HCT116 (cell line): ENCODE measurements at regions not wholly inside any gene's neighbourhood (a gene's known extent, or its start where the extent isn't known, plus 50 kb on each side); places are given as distances from the start of the nearest gene placed in this dataset.

Experiments used
- ATAC-seq: fragments of 200-7000 bp; cut with Tn5 transposase; 2 replicates; pipeline ENCODE4 v1.9.1; 2020; ENCODE audit warnings: mild to moderate bottlenecking, moderate library complexity
- BruUV-seq: library from RNA; stranded (reverse); fragments of 400-500 nt; replicated peaks from 2 replicates; lab custom pipeline; 2021; lab: Mats Ljungman, UMichigan
- CTCF ChIA-PET: fragments of 300-600 bp; sonication (Branson Sonifier 250); formaldehyde crosslinking; loops from one replicate; lab custom pipeline; 2021; ENCODE audit warnings: antibody characterized with exemption; lab: Charles Lee
- POLR2A ChIA-PET: fragments of 300-600, 350-600 bp; sonication (Branson Sonifier 250); formaldehyde crosslinking; loops from one replicate; lab custom pipeline; 2021; ENCODE audit warnings: antibody characterized with exemption; lab: Charles Lee
- RAD21 ChIA-PET, 2 experiments: fragments of 300-600 bp; sonication (Branson Sonifier 250); formaldehyde crosslinking; loops; one replicate each; lab custom pipeline; 2023; ENCODE audit warnings: low total read pairs in 2 of 2; ENCODE audit not compliant: uncharacterized antibody in 2 of 2, unreplicated experiment in 2 of 2, low non-redundant PET in 1 of 2; lab: Charles Lee
- DNase-seq: peaks from one replicate; pipeline ENCODE4 v3.0.0-alpha.2; 2010; ENCODE audit warnings: low read depth, low spot score
- H2AFZ ChIP-seq: fragments of 200-600 bp; shearing (Covaris generic), sonication (generic); 2 replicates; pipeline ENCODE4 v1.6.1; 2017; ENCODE audit warnings: low read depth, mixed run types, mixed read lengths, antibody characterized with exemption, low read length; ENCODE audit not compliant: poor library complexity, severe bottlenecking
- H3K27ac ChIP-seq: 2 replicates; pipeline ENCODE4 v1.5.1; 2012; ENCODE audit warnings: low read depth, low read length
- H3K27me3 ChIP-seq: fragments of 200-600 bp; sonication (generic); 2 replicates; pipeline ENCODE4 v1.6.1; 2016; ENCODE audit warnings: mixed run types, low read length, mixed read lengths; ENCODE audit not compliant: insufficient read depth
- H3K36me3 ChIP-seq, 2 experiments: fragments of 200-500 bp in 1 of 2; fragments of 200-600 bp in 1 of 2; sonication (Bioruptor generic) in 1 of 2; sonication (generic) in 1 of 2; 2 replicates each; pipeline versions ENCODE4 v1.5.1 to v1.6.1; 2014 to 2016; ENCODE audit warnings: low read length in 2 of 2, inconsistent platforms in 1 of 2, mixed read lengths in 1 of 2, mixed run types in 1 of 2; ENCODE audit not compliant: insufficient read depth in 2 of 2, control insufficient read depth in 1 of 2
- H3K4me1 ChIP-seq, 2 experiments: fragments of 200-600 bp in 1 of 2; sonication (generic) in 1 of 2; 2 replicates each; pipeline versions ENCODE4 v1.5.1 to v1.6.1; 2012 to 2017; ENCODE audit warnings: low read length in 2 of 2, inconsistent platforms in 1 of 2, mild to moderate bottlenecking in 1 of 2, mixed read lengths in 1 of 2, mixed run types in 1 of 2, moderate library complexity in 1 of 2; ENCODE audit not compliant: insufficient read depth in 2 of 2, control insufficient read depth in 1 of 2
- H3K4me2 ChIP-seq: fragments of 200-600 bp; sonication (generic); 2 replicates; pipeline ENCODE4 v1.6.1; 2017; ENCODE audit warnings: mixed run types, low read length, mixed read lengths
- H3K4me3 ChIP-seq, 2 experiments: fragments of 200-600 bp in 1 of 2; sonication (generic) in 1 of 2; replicated peaks in 1 of 2; 2 replicates each; pipeline ENCODE4 v1.5.1; 2011 to 2016; ENCODE audit warnings: low read length in 2 of 2, control low read depth in 1 of 2, low read depth in 1 of 2, mild to moderate bottlenecking in 1 of 2, mixed read lengths in 1 of 2, mixed run types in 1 of 2
- H3K79me2 ChIP-seq: fragments of 200-600 bp; sonication (generic); 2 replicates; pipeline ENCODE4 v1.6.1; 2017; ENCODE audit warnings: mild to moderate bottlenecking, mixed run types, low read length, moderate library complexity, mixed read lengths; ENCODE audit not compliant: insufficient read depth
- H3K9ac ChIP-seq: fragments of 200-600 bp; sonication (generic); 2 replicates; pipeline ENCODE4 v1.6.1; 2016; ENCODE audit warnings: low read length, mixed read lengths
- H3K9me2 ChIP-seq: fragments of 200-600 bp; sonication (generic), shearing (Covaris generic); 2 replicates; pipeline ENCODE4 v1.6.1; 2017; ENCODE audit warnings: mixed run types, mild to moderate bottlenecking, moderate library complexity; ENCODE audit not compliant: insufficient read depth
- H3K9me3 ChIP-seq, 2 experiments: fragments of 200-500 bp in 1 of 2; fragments of 200-600 bp in 1 of 2; sonication (Bioruptor generic) in 1 of 2; sonication (generic) in 1 of 2; 2 replicates each; pipeline ENCODE4 v1.6.1; 2014 to 2017; ENCODE audit warnings: low read length in 2 of 2, mixed read lengths in 2 of 2, inconsistent platforms in 1 of 2, low read depth in 1 of 2, mild to moderate bottlenecking in 1 of 2, mixed run types in 1 of 2, moderate library complexity in 1 of 2; ENCODE audit not compliant: control insufficient read depth in 1 of 2, insufficient read depth in 1 of 2
- H4K20me1 ChIP-seq: fragments of 200-600 bp; sonication (generic), shearing (Covaris generic); 2 replicates; pipeline ENCODE4 v1.6.1; 2017; ENCODE audit warnings: mixed run types, mild to moderate bottlenecking, moderate library complexity; ENCODE audit not compliant: insufficient read depth
- CBX3 ChIP-seq: IDR thresholded peaks from 2 replicates; pipeline ENCODE4 v1.6.1; 2012; ENCODE audit warnings: low read depth
- CEBPB ChIP-seq: IDR thresholded peaks from 2 replicates; pipeline ENCODE4 v1.6.1; 2012; ENCODE audit warnings: low read depth
- EGR1 ChIP-seq: IDR thresholded peaks from 2 replicates; pipeline ENCODE4 v1.6.1; 2012; ENCODE audit warnings: low read depth
- EZH2 ChIP-seq: fragments of 200-600 bp; sonication (generic); IDR thresholded peaks from 2 replicates; pipeline ENCODE4 v1.6.1; 2017; ENCODE audit warnings: antibody characterized with exemption, mixed run types
- POLR2A ChIP-seq: IDR thresholded peaks from 2 replicates; pipeline ENCODE4 v1.7.0; 2011; ENCODE audit warnings: borderline replicate concordance; ENCODE audit not compliant: insufficient read depth, insufficient read length; ENCODE audit errors: extremely low read depth
- RAD21 ChIP-seq: IDR thresholded peaks from 2 replicates; pipeline ENCODE4 v1.6.1; 2012; ENCODE audit warnings: low read depth, mild to moderate bottlenecking
- SRF ChIP-seq: IDR thresholded peaks from 2 replicates; pipeline ENCODE4 v1.6.1; 2012; ENCODE audit warnings: low read depth
- TCF7L2 ChIP-seq: IDR thresholded peaks from 2 replicates; pipeline ENCODE4 v1.7.0; 2011; ENCODE audit warnings: borderline replicate concordance, inconsistent platforms; ENCODE audit not compliant: insufficient read depth, insufficient read length; ENCODE audit errors: extremely low read depth
- intact Hi-C: fragments of 100-400 bp; cut with micrococcal nuclease; formaldehyde crosslinking; loops from 2 replicates; pipeline ENCODE4 v1.10.0; 2022
- TF ChIP-seq, protein P1 (sequence below): IDR thresholded peaks from 2 replicates; pipeline ENCODE4 v1.6.1; 2012
- TF ChIP-seq, protein P2 (sequence below): IDR thresholded peaks from 2 replicates; pipeline ENCODE4 v1.6.1; 2011; ENCODE audit warnings: mild to moderate bottlenecking, low read length, moderate library complexity; ENCODE audit not compliant: insufficient replicate concordance; ENCODE audit errors: extremely low read depth

DNA sequence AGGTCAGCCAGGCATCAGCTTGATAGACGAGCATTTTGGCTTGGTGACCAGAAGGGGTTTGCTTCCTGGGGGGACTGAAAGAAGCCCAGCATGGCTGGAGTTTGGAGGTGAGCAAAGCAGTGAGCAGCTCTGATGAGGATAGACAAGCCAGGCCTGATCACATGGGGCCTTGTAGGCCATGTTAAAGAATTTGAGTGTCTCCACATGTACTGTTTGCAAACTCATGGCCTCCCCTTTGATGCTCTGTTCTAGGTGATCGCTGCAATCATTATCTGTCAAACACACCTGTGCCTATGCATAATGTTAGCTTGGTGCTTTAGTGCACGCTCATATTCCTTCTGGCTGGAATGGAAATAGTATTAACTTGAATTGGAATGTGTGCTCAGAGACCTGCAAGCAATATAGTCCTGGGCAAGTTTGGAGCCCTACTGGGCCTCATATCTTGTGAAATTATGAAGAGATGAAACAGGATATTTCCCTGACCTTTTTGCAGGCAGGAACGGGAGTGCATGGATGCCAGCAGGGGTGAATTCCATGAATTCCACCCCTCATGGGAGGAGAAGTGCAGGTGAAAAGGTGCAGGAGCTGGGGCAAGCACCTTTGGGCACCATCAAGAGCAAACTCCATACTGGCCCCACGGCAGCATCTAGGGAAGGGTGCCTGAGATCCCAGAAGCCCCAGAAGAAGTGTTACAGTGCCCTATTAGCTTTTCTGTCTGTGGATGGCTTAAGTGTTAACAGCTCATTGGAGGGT is 480.5 kb downstream of the EPM2A start:
- Histone ChIP-seq H3K4me3 (no peak overlapping the region), H3K36me3 (no peaks in the 10 kb centered on the region), H4K20me1 (no peaks in the 10 kb centered on the region), H3K79me2 (no peaks in the 10 kb centered on the region), H3K4me2 (no peak overlapping the region), H3K9me3 (no peaks in the 10 kb centered on the region), H3K27ac (no peak overlapping the region), H3K27me3 (no peaks in the 10 kb centered on the region), H3K9ac (no peak overlapping the region), H3K4me1 (no peaks in the 10 kb centered on the region)
- RAD21 ChIA-PET, result no interaction called here
- no peak for DNase-seq
- ATAC-seq, result no peak
- intact Hi-C loops, result no loop called here
- TF ChIP-seq SRF, result no peak
- TF ChIP-seq CBX3, result no peak
- TF ChIP-seq, protein P1, sequence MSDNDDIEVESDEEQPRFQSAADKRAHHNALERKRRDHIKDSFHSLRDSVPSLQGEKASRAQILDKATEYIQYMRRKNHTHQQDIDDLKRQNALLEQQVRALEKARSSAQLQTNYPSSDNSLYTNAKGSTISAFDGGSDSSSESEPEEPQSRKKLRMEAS, result no peak
- TF ChIP-seq, all 23 proteins: peak for 0
- Histone ChIP-seq H2AFZ (no peak overlapping the region), H3K9me2 (no peaks in the 10 kb centered on the region; the same call in 1 of the 2 replicates)
- CTCF ChIA-PET, result no interaction called here
- POLR2A ChIA-PET, result no interaction called here
- BruUV-seq, result no TSS peak

DNA sequence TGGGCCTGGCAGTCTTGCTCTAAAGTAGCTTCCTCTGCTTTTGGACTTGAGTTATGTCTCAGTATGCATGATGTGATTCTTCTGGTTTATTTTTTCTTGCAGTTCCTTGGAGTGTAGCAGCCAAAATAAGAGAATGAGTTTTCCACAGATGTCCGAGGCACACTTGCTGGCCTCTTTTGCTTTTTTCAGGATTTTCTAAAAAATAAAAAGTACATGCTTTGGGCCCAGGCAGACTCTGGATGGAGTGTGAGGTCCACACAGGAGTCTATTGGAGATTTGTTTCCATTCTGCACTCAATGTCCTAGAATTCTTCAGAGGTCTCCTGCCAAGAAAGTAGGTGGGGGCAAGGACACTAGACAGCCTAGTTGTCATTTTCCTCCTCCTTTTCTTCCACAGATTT is 477.6 kb downstream of the EPM2A start:
- Histone ChIP-seq H3K4me3 (no peak overlapping the region), H3K27me3 (no peaks in the 10 kb centered on the region), H3K79me2 (no peaks in the 10 kb centered on the region), H3K9me2 (no peaks in the 10 kb centered on the region; the same call in 1 of the 2 replicates), H3K9me3 (no peaks in the 10 kb centered on the region), H3K4me2 (no peak overlapping the region), H3K27ac (no peak overlapping the region), H3K4me1 (no peaks in the 10 kb centered on the region), H3K9ac (no peak overlapping the region), H3K36me3 (no peaks in the 10 kb centered on the region), H4K20me1 (no peaks in the 10 kb centered on the region), H2AFZ (no peak overlapping the region)
- TF ChIP-seq RAD21, result no peak
- no peak for TF ChIP-seq POLR2A
- TF ChIP-seq, protein P2, sequence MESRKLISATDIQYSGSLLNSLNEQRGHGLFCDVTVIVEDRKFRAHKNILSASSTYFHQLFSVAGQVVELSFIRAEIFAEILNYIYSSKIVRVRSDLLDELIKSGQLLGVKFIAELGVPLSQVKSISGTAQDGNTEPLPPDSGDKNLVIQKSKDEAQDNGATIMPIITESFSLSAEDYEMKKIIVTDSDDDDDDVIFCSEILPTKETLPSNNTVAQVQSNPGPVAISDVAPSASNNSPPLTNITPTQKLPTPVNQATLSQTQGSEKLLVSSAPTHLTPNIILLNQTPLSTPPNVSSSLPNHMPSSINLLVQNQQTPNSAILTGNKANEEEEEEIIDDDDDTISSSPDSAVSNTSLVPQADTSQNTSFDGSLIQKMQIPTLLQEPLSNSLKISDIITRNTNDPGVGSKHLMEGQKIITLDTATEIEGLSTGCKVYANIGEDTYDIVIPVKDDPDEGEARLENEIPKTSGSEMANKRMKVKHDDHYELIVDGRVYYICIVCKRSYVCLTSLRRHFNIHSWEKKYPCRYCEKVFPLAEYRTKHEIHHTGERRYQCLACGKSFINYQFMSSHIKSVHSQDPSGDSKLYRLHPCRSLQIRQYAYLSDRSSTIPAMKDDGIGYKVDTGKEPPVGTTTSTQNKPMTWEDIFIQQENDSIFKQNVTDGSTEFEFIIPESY, result no peak
- TF ChIP-seq, protein P1, result no peak
- no peak for TF ChIP-seq CEBPB
- no peak for TF ChIP-seq EGR1
- no peak for TF ChIP-seq EZH2
- TF ChIP-seq TCF7L2, result no peak
- ATAC-seq (no peak), DNase-seq (no peak)
- BruUV-seq, result no TSS peak
- intact Hi-C loops, result no loop called here
- RAD21 ChIA-PET, result no interaction called here
- CTCF ChIA-PET, result no interaction called here
- POLR2A ChIA-PET, result no interaction called here
